ENCODE measurements at regions not wholly inside any gene's neighbourhood (a gene's known extent, or its start where the extent isn't known, plus 50 kb on each side); places are given as distances from the start of the nearest gene placed in this dataset.

GRCh38 chr11:129694966-129695365 lies 120.7 kb upstream of the TMEM45B start:
- Histone ChIP-seq H3K4me1 (replicated peaks in 1 of 2; ENCODE audit: control insufficient read depth in 2 of 2, insufficient read depth in 2 of 2, low read length in 2 of 2) (peaks cover 0 to 9% of the 10 kb centered on the region in 2 experiments; a peak in 3 of 5 replicates), H3K9me3 (replicated peaks; ENCODE audit: control insufficient read depth, insufficient read depth, low read depth, low read length) (no peaks in the 10 kb centered on the region), H3K27ac (ENCODE audit: extremely low read depth, low read depth, low read length) (no peak overlapping the region), H2AFZ (ENCODE audit: low read depth, low read length) (no peak overlapping the region), H3K27me3 (ENCODE audit: control insufficient read depth in 2 of 2, insufficient read depth in 2 of 2, low read length in 2 of 2) (peaks cover 0 to 22% of the 10 kb centered on the region in 2 experiments; a peak in 2 of 5 replicates), H4K20me1 (replicated peaks; ENCODE audit: control insufficient read depth, insufficient read depth, low read length) (no peaks in the 10 kb centered on the region), H3K36me3 (ENCODE audit: control insufficient read depth, insufficient read depth, low read length) (no peaks in the 10 kb centered on the region), H3K4me2 (ENCODE audit: insufficient read depth, low read length) (no peak overlapping the region), H3K9ac (ENCODE audit: insufficient read depth in 1 of 2, low read depth in 2 of 2, low read length in 2 of 2) (no peak overlapping the region), H3K4me3 (no peak overlapping the region), H3K79me2 (ENCODE audit: control insufficient read depth, insufficient read depth, low read length) (no peaks in the 10 kb centered on the region), H3K9me1 (ENCODE audit: control insufficient read depth, insufficient read depth, low read length) (no peaks in the 10 kb centered on the region)
- 0% methylated on average over 10 of the region's 10 CpGs for WGBS (ENCODE audit: insufficient coverage, low coverage, missing lambda C conversion rate)
- ATAC-seq (no peak), FAIRE-seq (no peak), DNase-seq (ENCODE audit: extremely low read depth in 1 of 4, low spot score in 3 of 4) (no peak)
- in situ Hi-C loops (cut with MboI) (no loop called here), intact Hi-C loops (cut with micrococcal nuclease) (loop anchor here (2.0 to 5.0 kb wide), 2 partner anchors 56 to 108 kb away; no protein-coding TSS in a partner anchor)
- ChIA-PET POLR2A (interaction anchor here (0.5 kb wide), 1 partner anchor 1403 kb away, joined by 3 read pairs; no protein-coding TSS in a partner anchor), CTCF (ENCODE audit: low intra/inter-chr PET ratio) (no interaction called here)
- no TSS peak for BruUV-seq (replicated peaks)
- TF ChIP-seq E2F6 (IDR thresholded peaks at IDR 0.05; ENCODE audit: borderline replicate concordance in 1 of 2, extremely low read depth in 1 of 2, insufficient read depth in 1 of 2, insufficient read length in 1 of 2, low read depth in 1 of 2, low read length in 1 of 2, poor library complexity in 1 of 2, severe bottlenecking in 1 of 2) (no peak), DDX20 (tag; IDR thresholded peaks at IDR 0.05; ENCODE audit: low read depth) (no peak), SREBF1 (IDR thresholded peaks at IDR 0.05; ENCODE audit: borderline replicate concordance, low read depth, low read length) (no peak), TSC22D4 (tag; IDR thresholded peaks at IDR 0.05) (no peak), GTF3C2 (IDR thresholded peaks at IDR 0.05; ENCODE audit: borderline replicate concordance, extremely low read depth, insufficient read length) (no peak), GTF2B (IDR thresholded peaks at IDR 0.05; ENCODE audit: extremely low read depth, insufficient read length) (no peak), PHF20 (IDR thresholded peaks at IDR 0.05; ENCODE audit: partially characterized antibody) (no peak), HDAC6 (IDR thresholded peaks at IDR 0.05; ENCODE audit: low read depth, low read length) (no peak), NFIX (CRISPR knock-in tag; IDR thresholded peaks at IDR 0.05; ENCODE audit: low read depth) (no peak), CHD2 (IDR thresholded peaks at IDR 0.05; ENCODE audit: low read depth, low read length) (no peak), CREB3L1 (IDR thresholded peaks at IDR 0.05; ENCODE audit: borderline replicate concordance, low read depth) (no peak), TBL1XR1 (IDR thresholded peaks at IDR 0.05; ENCODE audit: low read length in 2 of 2) (no peak), ZNF140 (CRISPR knock-in tag; IDR thresholded peaks at IDR 0.05) (no peak), LCOR (CRISPR knock-in tag; IDR thresholded peaks at IDR 0.05) (no peak), ZNF444 (CRISPR knock-in tag; IDR thresholded peaks at IDR 0.05) (no peak), MCM2 (IDR thresholded peaks at IDR 0.05; ENCODE audit: low read depth) (no peak), HDAC8 (tag; IDR thresholded peaks at IDR 0.05) (no peak)

Data from K562 (cell line).